ENCODE measurements at regions not wholly inside any gene's neighbourhood (a gene's known extent, or its start where the extent isn't known, plus 50 kb on each side); places are given as distances from the start of the nearest gene placed in this dataset.
"Not testable (repeated sequence)": the region's sequence is repeated elsewhere in the genome, so short reads cannot be mapped to it uniquely, and the experiment has no call there.

DNA sequence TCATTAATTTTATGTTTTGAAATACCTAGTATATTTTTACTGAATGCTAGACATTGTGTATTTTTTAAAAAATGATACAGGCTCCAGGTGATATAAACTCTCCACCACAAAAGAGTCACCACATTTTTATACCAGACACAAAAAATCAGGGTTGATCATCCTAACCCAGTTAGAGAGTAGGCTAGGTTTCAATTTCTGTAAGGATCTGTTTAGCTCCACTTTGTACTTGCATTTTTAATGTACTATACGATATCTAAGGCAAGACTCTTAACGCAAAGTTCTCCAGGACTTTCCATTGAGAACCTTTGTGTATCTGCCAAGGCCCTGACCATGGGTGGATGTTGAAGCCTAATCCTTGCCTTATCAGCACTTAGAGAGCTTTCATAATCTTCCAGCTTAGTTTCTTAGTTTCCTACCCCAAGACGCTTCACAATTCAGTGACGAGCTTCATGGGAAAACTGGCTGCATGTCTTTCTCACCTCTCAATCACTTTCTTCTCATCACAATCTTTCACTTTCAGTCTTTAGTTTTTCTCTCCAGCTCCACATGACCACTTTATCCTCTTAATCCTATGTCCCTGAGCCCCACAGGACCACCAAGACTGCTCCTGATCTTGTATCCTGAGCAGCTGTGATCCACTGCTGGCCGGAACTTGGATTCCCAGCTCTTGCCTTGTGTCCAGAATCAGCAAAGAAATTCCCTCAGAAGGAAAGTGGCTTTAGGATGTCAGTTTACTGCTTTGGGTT, 635.8 kb downstream of the RNF144A start:
- no peak for DNase-seq (ENCODE audit: low read depth, low spot score)
- TF ChIP-seq YY1 (IDR thresholded peaks at IDR 0.05; ENCODE audit: insufficient read depth, insufficient read length) (no peak), ZNF274 (IDR thresholded peaks at IDR 0.05; ENCODE audit: low read depth, low read length) (no peak), SUZ12 (IDR thresholded peaks at IDR 0.05; ENCODE audit: extremely low read depth, insufficient read depth, insufficient read length) (no peak)
- Histone ChIP-seq H3K4me1 (ENCODE audit: insufficient read depth, insufficient read length) (no peaks in the 10 kb centered on the region), H3K4me3 (ENCODE audit: insufficient read length, low read depth) (no peak overlapping the region), H3K9me3 (ENCODE audit: insufficient read depth, low read length) (no peaks in the 10 kb centered on the region), H3K27me3 (ENCODE audit: insufficient read depth, insufficient read length) (no peaks in the 10 kb centered on the region), H3K36me3 (ENCODE audit: insufficient read depth, insufficient read length, low read length) (no peaks in the 10 kb centered on the region), H3K9ac (ENCODE audit: insufficient read length, low read depth) (no peak overlapping the region)

DNA sequence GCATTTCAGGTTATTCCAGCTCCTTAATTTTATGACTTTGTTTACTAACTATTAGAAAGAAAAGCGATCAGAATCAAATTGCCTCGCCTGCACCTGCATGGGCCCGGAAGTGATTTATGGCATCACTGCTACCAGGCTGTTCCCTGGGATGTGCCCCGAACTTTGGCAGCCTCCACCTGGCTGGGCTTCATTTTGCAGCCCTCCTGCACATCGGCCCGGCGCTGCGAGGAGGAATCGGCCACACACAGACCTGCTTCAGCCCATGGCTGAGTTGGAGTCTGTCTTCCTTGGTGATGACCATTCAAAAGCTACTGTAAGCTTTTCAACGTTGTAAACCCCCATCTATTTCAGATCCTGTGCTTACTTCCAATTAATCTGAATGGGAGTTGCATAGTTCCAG, 638.0 kb downstream of the RNF144A start:
- DNase-seq (ENCODE audit: low read depth, low spot score): no peak
- Histone ChIP-seq H3K9ac (ENCODE audit: insufficient read length, low read depth) (no peak overlapping the region), H3K36me3 (ENCODE audit: insufficient read depth, insufficient read length, low read length) (no peaks in the 10 kb centered on the region), H3K4me1 (ENCODE audit: insufficient read depth, insufficient read length) (no peaks in the 10 kb centered on the region), H3K9me3 (ENCODE audit: insufficient read depth, low read length) (no peaks in the 10 kb centered on the region), H3K27me3 (ENCODE audit: insufficient read depth, insufficient read length) (no peaks in the 10 kb centered on the region), H3K4me3 (ENCODE audit: insufficient read length, low read depth) (no peak overlapping the region)
- TF ChIP-seq YY1 (IDR thresholded peaks at IDR 0.05; ENCODE audit: insufficient read depth, insufficient read length): no peak
- no peak for TF ChIP-seq SUZ12 (IDR thresholded peaks at IDR 0.05; ENCODE audit: extremely low read depth, insufficient read depth, insufficient read length)
- TF ChIP-seq ZNF274 (IDR thresholded peaks at IDR 0.05; ENCODE audit: low read depth, low read length): no peak

DNA sequence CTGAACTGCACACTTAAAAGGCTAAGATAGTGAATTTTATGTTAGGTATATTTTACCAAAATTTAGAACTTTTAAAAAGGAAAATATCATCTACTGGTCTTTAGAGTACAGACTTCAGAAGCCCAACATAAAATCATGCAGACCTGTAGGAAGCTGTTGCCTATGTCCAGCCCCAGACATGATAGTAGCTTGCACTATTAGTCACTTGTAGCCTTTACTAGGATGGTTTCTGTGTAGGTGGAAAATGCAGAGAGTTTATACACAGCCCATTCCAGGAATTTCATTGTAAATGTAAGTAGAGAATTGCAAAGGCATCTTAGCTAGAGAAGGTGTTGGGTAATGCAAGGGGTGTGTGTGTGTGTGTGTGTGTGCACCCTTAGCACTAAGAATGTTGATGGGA, 640.2 kb downstream of the RNF144A start:
- H3K9me3 ChIP-seq (ENCODE audit: insufficient read depth, low read length): no peaks in the 10 kb centered on the region
- no peak for DNase-seq (ENCODE audit: low read depth, low spot score)
- no peaks in the 10 kb centered on the region for H3K4me1 ChIP-seq (ENCODE audit: insufficient read depth, insufficient read length)
- H3K9ac ChIP-seq (ENCODE audit: insufficient read length, low read depth): no peak overlapping the region
- TF ChIP-seq ZNF274 (IDR thresholded peaks at IDR 0.05; ENCODE audit: low read depth, low read length): no peak
- no peak for TF ChIP-seq SUZ12 (IDR thresholded peaks at IDR 0.05; ENCODE audit: extremely low read depth, insufficient read depth, insufficient read length)
- TF ChIP-seq YY1 (IDR thresholded peaks at IDR 0.05; ENCODE audit: insufficient read depth, insufficient read length): no peak
- H3K4me3 ChIP-seq (ENCODE audit: insufficient read length, low read depth): no peak overlapping the region
- no peaks in the 10 kb centered on the region for H3K27me3 ChIP-seq (ENCODE audit: insufficient read depth, insufficient read length)
- no peaks in the 10 kb centered on the region for H3K36me3 ChIP-seq (ENCODE audit: insufficient read depth, insufficient read length, low read length)

DNA sequence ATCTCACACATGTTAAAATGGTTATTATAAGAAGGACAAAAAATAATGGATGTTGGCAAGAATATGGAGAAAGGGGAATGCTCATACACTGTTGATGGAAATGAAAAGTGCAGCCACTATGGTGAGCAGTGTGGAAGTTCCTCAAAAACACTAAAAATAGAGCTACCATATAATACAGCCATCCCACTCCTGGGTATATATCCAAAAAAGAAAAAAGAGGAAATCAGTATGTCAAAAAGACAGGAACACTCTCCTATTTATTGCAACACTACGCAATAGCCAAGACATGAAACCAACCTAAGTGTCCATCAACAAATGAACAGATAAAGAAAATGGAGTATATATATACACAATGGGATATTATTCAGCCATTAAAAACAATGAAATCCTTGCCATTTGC, 642.6 kb downstream of the RNF144A start:
- no peaks in the 10 kb centered on the region for H3K27me3 ChIP-seq (ENCODE audit: insufficient read depth, insufficient read length)
- H3K9me3 ChIP-seq (ENCODE audit: insufficient read depth, low read length): no peaks in the 10 kb centered on the region
- no peak overlapping the region for H3K4me3 ChIP-seq (ENCODE audit: insufficient read length, low read depth)
- no peak overlapping the region for H3K9ac ChIP-seq (ENCODE audit: insufficient read length, low read depth)
- TF ChIP-seq ZNF274 (IDR thresholded peaks at IDR 0.05; ENCODE audit: low read depth, low read length): no peak
- no peak for TF ChIP-seq SUZ12 (IDR thresholded peaks at IDR 0.05; ENCODE audit: extremely low read depth, insufficient read depth, insufficient read length)
- TF ChIP-seq YY1 (IDR thresholded peaks at IDR 0.05; ENCODE audit: insufficient read depth, insufficient read length): no peak
- no peaks in the 10 kb centered on the region for H3K36me3 ChIP-seq (ENCODE audit: insufficient read depth, insufficient read length, low read length)
- H3K4me1 ChIP-seq (ENCODE audit: insufficient read depth, insufficient read length): no peaks in the 10 kb centered on the region
- DNase-seq (ENCODE audit: low read depth, low spot score): no peak

DNA sequence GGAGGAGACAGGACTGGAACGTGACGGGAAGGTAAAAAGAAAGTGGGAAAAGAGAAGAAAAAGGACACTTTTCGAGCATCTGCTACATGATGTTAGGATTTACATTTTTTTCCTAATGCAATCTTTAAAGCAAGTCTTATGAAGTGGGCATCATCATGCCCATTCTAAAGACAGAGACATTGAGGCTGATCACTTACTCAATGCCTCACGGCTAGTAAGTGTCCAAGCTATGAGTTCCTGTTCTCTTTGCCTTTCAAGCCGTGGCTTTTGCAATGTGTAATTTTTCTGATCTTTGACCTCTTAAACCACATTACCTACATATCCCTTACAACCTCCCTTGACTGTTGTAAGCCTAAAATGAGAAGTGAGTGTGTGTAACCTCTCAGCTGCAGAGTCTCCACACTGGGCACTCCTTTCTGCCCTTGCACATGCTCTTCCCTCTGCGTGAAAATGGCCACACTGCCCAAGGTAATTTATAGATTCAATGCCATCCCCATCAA, 649.2 kb downstream of the RNF144A start:
- DNase-seq (ENCODE audit: low read depth, low spot score): no peak
- Histone ChIP-seq H3K4me3 (ENCODE audit: insufficient read length, low read depth) (no peak overlapping the region), H3K9ac (ENCODE audit: insufficient read length, low read depth) (no peak overlapping the region), H3K36me3 (ENCODE audit: insufficient read depth, insufficient read length, low read length) (no peaks in the 10 kb centered on the region), H3K27me3 (ENCODE audit: insufficient read depth, insufficient read length) (no peaks in the 10 kb centered on the region), H3K9me3 (ENCODE audit: insufficient read depth, low read length) (no peaks in the 10 kb centered on the region), H3K4me1 (ENCODE audit: insufficient read depth, insufficient read length) (no peaks in the 10 kb centered on the region)
- TF ChIP-seq YY1 (IDR thresholded peaks at IDR 0.05; ENCODE audit: insufficient read depth, insufficient read length) (no peak), ZNF274 (IDR thresholded peaks at IDR 0.05; ENCODE audit: low read depth, low read length) (no peak), SUZ12 (IDR thresholded peaks at IDR 0.05; ENCODE audit: extremely low read depth, insufficient read depth, insufficient read length) (no peak)

DNA sequence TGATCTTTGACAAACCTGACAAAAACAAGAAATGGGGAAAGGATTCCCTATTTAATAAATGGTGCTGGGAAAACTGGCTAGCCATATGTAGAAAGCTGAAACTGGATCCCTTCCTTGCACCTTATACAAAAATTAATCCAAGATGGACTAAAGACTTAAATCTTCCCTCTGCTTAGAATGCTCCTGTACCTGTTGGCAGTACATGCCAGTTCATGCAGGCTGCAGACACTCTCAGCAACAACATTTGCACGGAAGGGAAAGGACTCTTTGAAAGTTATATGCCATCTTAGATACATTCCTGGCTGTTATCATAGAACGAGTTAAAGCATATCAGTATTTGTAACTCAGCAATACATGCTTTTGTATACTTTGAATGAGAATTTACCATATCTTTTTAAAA, 649.9 kb downstream of the RNF144A start:
- not testable (repeated sequence) for H3K9ac ChIP-seq (ENCODE audit: insufficient read length, low read depth); H3K36me3 ChIP-seq (ENCODE audit: insufficient read depth, insufficient read length, low read length); H3K27me3 ChIP-seq (ENCODE audit: insufficient read depth, insufficient read length); H3K4me1 ChIP-seq (ENCODE audit: insufficient read depth, insufficient read length); DNase-seq (ENCODE audit: low read depth, low spot score); H3K4me3 ChIP-seq (ENCODE audit: insufficient read length, low read depth); H3K9me3 ChIP-seq (ENCODE audit: insufficient read depth, low read length)

DNA sequence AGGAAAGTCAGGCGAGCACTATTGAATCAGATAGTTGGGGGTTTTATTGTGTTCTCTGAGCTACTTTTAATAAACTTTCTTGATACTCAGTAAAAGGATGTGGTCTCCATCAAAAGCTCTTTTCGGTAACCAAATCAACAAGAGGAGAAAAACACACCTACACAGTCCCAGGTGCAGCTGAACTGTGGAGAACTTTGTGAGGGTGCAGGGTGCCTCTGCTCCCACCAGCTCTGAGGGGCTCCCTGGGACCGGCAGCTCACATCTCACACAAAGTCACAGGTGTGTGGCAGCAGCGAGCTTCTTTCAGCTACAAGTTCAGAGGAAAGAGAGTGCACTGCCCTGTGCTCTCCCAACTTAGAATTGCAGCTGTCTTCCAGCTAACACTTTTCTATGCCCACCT, 650.4 kb downstream of the RNF144A start:
- no peaks in the 10 kb centered on the region for H3K9me3 ChIP-seq (ENCODE audit: insufficient read depth, low read length)
- H3K4me1 ChIP-seq (ENCODE audit: insufficient read depth, insufficient read length): no peaks in the 10 kb centered on the region
- H3K4me3 ChIP-seq (ENCODE audit: insufficient read length, low read depth): no peak overlapping the region
- no peaks in the 10 kb centered on the region for H3K27me3 ChIP-seq (ENCODE audit: insufficient read depth, insufficient read length)
- no peaks in the 10 kb centered on the region for H3K36me3 ChIP-seq (ENCODE audit: insufficient read depth, insufficient read length, low read length)
- DNase-seq (ENCODE audit: low read depth, low spot score): no peak
- H3K9ac ChIP-seq (ENCODE audit: insufficient read length, low read depth): no peak overlapping the region
- no peak for TF ChIP-seq ZNF274 (IDR thresholded peaks at IDR 0.05; ENCODE audit: low read depth, low read length)
- TF ChIP-seq SUZ12 (IDR thresholded peaks at IDR 0.05; ENCODE audit: extremely low read depth, insufficient read depth, insufficient read length): no peak
- no peak for TF ChIP-seq YY1 (IDR thresholded peaks at IDR 0.05; ENCODE audit: insufficient read depth, insufficient read length)

All from NT2/D1 (cell line).